ENCODE measurements at regions not wholly inside any gene's neighbourhood (a gene's known extent, or its start where the extent isn't known, plus 50 kb on each side); places are given as distances from the start of the nearest gene placed in this dataset.

DNA sequence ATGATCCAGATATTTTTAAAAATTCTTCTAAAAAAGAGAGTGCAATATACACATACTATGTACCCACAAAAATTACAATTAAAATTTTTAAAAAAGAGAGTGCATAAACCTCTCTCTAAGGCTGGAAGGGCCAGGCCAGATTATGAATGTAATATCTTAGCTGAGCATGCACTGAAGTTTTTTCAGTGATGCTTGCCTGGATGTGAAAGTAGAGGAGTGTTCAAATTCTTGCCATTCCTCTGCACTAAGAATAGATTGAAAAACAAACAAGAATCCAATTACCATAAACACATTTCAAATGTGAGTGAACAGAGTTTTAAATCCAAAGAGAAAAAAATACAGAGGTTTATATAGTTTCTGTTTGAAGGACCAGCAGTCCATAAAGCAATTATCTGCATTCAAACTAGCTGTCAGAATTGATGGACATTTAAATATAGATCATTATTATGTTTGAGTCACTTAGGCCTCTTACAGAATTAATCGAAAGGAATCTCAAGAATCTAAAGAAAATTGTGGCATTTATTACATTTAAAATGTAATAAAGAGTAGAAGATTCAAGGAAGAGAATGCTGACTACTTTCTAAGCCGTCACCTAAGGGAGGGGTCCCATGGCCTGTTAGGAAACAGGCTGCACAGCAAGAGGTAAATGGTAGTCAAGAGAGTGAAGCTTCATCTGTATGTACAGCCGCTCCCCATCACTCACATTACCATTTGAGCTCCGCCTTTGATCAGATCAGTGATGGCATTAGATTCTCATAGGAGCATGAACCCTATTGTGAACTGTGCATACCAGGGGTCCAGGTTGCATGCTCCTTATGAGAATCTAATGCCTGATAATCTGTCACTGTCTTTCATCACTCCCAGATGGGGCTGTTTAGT lies 159.3 kb upstream of the MDFIC2 start:
- no peaks in the 10 kb centered on the region for H3K79me2 ChIP-seq (ENCODE audit: low read length)
- no peaks in the 10 kb centered on the region for H3K4me1 ChIP-seq (ENCODE audit: insufficient read depth, low read length)
- H3K9me2 ChIP-seq (replicated peaks; ENCODE audit: low read length): no peaks in the 10 kb centered on the region
- intact Hi-C loops (cut with micrococcal nuclease): no loop called here
- no peak overlapping the region for H3K9ac ChIP-seq (ENCODE audit: low read length)
- H4K20me1 ChIP-seq (ENCODE audit: low read length): no peaks in the 10 kb centered on the region
- no TSS peak for BruUV-seq (replicated peaks)
- ATAC-seq: no peak
- TF ChIP-seq, protein P1, sequence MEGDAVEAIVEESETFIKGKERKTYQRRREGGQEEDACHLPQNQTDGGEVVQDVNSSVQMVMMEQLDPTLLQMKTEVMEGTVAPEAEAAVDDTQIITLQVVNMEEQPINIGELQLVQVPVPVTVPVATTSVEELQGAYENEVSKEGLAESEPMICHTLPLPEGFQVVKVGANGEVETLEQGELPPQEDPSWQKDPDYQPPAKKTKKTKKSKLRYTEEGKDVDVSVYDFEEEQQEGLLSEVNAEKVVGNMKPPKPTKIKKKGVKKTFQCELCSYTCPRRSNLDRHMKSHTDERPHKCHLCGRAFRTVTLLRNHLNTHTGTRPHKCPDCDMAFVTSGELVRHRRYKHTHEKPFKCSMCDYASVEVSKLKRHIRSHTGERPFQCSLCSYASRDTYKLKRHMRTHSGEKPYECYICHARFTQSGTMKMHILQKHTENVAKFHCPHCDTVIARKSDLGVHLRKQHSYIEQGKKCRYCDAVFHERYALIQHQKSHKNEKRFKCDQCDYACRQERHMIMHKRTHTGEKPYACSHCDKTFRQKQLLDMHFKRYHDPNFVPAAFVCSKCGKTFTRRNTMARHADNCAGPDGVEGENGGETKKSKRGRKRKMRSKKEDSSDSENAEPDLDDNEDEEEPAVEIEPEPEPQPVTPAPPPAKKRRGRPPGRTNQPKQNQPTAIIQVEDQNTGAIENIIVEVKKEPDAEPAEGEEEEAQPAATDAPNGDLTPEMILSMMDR (conservative IDR thresholded peaks at IDR 0.05; ENCODE audit: low read depth, low read length): no peak
- TF ChIP-seq EZH2 (IDR thresholded peaks at IDR 0.05; ENCODE audit: low read length, unreplicated experiment): no peak
- no peak overlapping the region for H3K4me2 ChIP-seq (ENCODE audit: low read length)
- DNase-seq: no peak
- no peaks in the 10 kb centered on the region for H3K9me3 ChIP-seq (ENCODE audit: low read length)
- H3K27ac ChIP-seq (ENCODE audit: low read length): no peak overlapping the region
- no peaks in the 10 kb centered on the region for H3K36me3 ChIP-seq (ENCODE audit: low read depth, low read length)
- H2AFZ ChIP-seq (ENCODE audit: low read length): no peak overlapping the region
- no peak overlapping the region for H3K4me3 ChIP-seq (ENCODE audit: low read length)
- no peaks in the 10 kb centered on the region for H3K27me3 ChIP-seq (ENCODE audit: low read length)
- ChIA-PET POLR2A (ENCODE audit: unreplicated experiment) (no interaction called here), CTCF (no interaction called here)
- no peaks in the 10 kb centered on the region for H3F3A ChIP-seq (ENCODE audit: low read length, unreplicated experiment)

DNA sequence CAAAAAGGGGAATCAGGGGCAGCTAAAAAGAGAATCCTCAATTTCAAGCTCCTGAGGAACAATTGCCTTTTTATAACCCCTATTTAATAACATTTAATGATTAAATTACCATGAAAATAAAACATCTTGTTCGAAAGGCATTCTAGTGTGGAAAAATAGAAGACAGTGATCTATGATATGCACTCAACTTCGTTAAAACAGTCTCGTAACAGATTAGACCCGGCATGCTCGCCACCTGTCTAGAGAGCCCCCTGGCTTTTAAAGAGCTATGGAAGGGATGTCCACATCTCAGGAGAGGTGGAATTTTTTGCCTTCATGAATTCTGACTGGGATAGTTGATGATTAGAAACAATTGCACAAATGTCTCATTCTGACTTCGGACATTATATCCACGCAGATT lies 153.7 kb upstream of the MDFIC2 start:
- H3K4me2 ChIP-seq (ENCODE audit: low read length): no peak overlapping the region
- no peak overlapping the region for H3K27ac ChIP-seq (ENCODE audit: low read length)
- H3K9me3 ChIP-seq (ENCODE audit: low read length): no peaks in the 10 kb centered on the region
- no peaks in the 10 kb centered on the region for H3K9me2 ChIP-seq (replicated peaks; ENCODE audit: low read length)
- no peak overlapping the region for H2AFZ ChIP-seq (ENCODE audit: low read length)
- DNase-seq (no peak), ATAC-seq (no peak)
- no peak for TF ChIP-seq EZH2 (IDR thresholded peaks at IDR 0.05; ENCODE audit: low read length, unreplicated experiment)
- TF ChIP-seq EZH2phosphoT487 (IDR thresholded peaks at IDR 0.05; ENCODE audit: borderline replicate concordance, low read length): no peak
- TF ChIP-seq, protein P1 (conservative IDR thresholded peaks at IDR 0.05; ENCODE audit: low read depth, low read length): no peak
- H3K4me1 ChIP-seq (ENCODE audit: insufficient read depth, low read length): no peaks in the 10 kb centered on the region
- H3F3A ChIP-seq (ENCODE audit: low read length, unreplicated experiment): no peaks in the 10 kb centered on the region
- H3K27me3 ChIP-seq (ENCODE audit: low read length): peaks cover 13% of the 10 kb centered on the region; the same call in 1 of the 2 replicates
- no peak overlapping the region for H3K9ac ChIP-seq (ENCODE audit: low read length)
- CTCF ChIA-PET: no interaction called here
- no TSS peak for BruUV-seq (replicated peaks)
- H3K4me3 ChIP-seq (ENCODE audit: low read length): no peak overlapping the region
- POLR2A ChIA-PET (ENCODE audit: unreplicated experiment): no interaction called here
- no peaks in the 10 kb centered on the region for H3K36me3 ChIP-seq (ENCODE audit: low read depth, low read length)
- no peaks in the 10 kb centered on the region for H3K79me2 ChIP-seq (ENCODE audit: low read length)
- intact Hi-C loops (cut with micrococcal nuclease): no loop called here
- no peaks in the 10 kb centered on the region for H4K20me1 ChIP-seq (ENCODE audit: low read length)

DNA sequence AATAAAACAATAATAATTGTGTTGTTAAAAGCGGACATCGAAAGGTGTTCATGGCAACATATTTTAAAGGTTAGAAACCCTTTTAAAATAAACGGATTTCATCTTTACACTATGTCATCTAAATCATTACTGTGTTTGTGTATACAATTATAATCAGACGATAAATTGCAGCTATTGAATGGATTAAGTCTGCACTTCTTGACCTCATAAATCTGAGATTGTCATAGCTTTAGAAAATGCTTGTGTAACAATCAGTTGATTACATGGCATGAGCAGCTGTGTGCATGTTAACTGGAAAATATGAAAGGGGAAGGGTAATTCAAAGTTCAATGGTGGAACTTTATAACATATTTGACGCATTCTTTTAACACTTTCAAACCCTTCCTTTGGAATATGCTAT lies 152.4 kb upstream of the MDFIC2 start:
- CTCF ChIA-PET: no interaction called here
- BruUV-seq (replicated peaks): no TSS peak
- intact Hi-C loops (cut with micrococcal nuclease): no loop called here

More for the DNA sequence above, 152.4 kb upstream of the MDFIC2 start:
- H3F3A ChIP-seq (ENCODE audit: low read length, unreplicated experiment): no peaks in the 10 kb centered on the region
- H3K4me1 ChIP-seq (ENCODE audit: insufficient read depth, low read length): no peaks in the 10 kb centered on the region
- no peaks in the 10 kb centered on the region for H3K9me2 ChIP-seq (replicated peaks; ENCODE audit: low read length)
- TF ChIP-seq EZH2phosphoT487 (IDR thresholded peaks at IDR 0.05; ENCODE audit: borderline replicate concordance, low read length) (no peak), EZH2 (IDR thresholded peaks at IDR 0.05; ENCODE audit: low read length, unreplicated experiment) (no peak)
- TF ChIP-seq, protein P1 (conservative IDR thresholded peaks at IDR 0.05; ENCODE audit: low read depth, low read length): no peak
- H3K27me3 ChIP-seq (ENCODE audit: low read length): peaks cover 13% of the 10 kb centered on the region; the same call in 1 of the 2 replicates
- H3K36me3 ChIP-seq (ENCODE audit: low read depth, low read length): no peaks in the 10 kb centered on the region
- H3K9ac ChIP-seq (ENCODE audit: low read length): no peak overlapping the region
- H4K20me1 ChIP-seq (ENCODE audit: low read length): no peaks in the 10 kb centered on the region
- no peak for DNase-seq
- H3K9me3 ChIP-seq (ENCODE audit: low read length): no peaks in the 10 kb centered on the region
- no peak overlapping the region for H3K4me2 ChIP-seq (ENCODE audit: low read length)
- H3K79me2 ChIP-seq (ENCODE audit: low read length): no peaks in the 10 kb centered on the region
- POLR2A ChIA-PET (ENCODE audit: unreplicated experiment): no interaction called here
- no peak overlapping the region for H2AFZ ChIP-seq (ENCODE audit: low read length)
- no peak for ATAC-seq
- no peak overlapping the region for H3K27ac ChIP-seq (ENCODE audit: low read length)
- H3K4me3 ChIP-seq (ENCODE audit: low read length): no peak overlapping the region

Data from PC-3 (cell line).